Activated CD8-positive, alpha-beta T cell treated with anti-CD3 and anti-CD28 coated beads for 36 hours (primary cell): ENCODE measurements at regions not wholly inside any gene's neighbourhood (a gene's known extent, or its start where the extent isn't known, plus 50 kb on each side); places are given as distances from the start of the nearest gene placed in this dataset.

Experiments
- ATAC-seq: fragments of 200-7000 bp; cut with Tn5 transposase; one replicate; pipeline ENCODE4 v1.10.0; 2021; ENCODE audit warnings: mild to moderate bottlenecking, moderate library complexity
- CTCF ChIA-PET: fragments of 350-600 bp; sonication (Branson Sonifier 250); formaldehyde crosslinking; loops from one replicate; lab custom pipeline; 2021; ENCODE audit warnings: antibody characterized with exemption; lab: Charles Lee
- POLR2A ChIA-PET: fragments of 350-600 bp; sonication (Branson Sonifier 250); formaldehyde crosslinking; loops from one replicate; lab custom pipeline; 2021; ENCODE audit warnings: antibody characterized with exemption; lab: Charles Lee
- DNase-seq: peaks from one replicate; pipeline ENCODE4 v3.0.0-alpha.2; 2020
- H3K27ac Mint-ChIP-seq: one replicate; pipeline ENCODE4 v1.8.0; 2021; ENCODE audit warnings: mild to moderate bottlenecking, mixed read lengths
- H3K27me3 Mint-ChIP-seq: one replicate; pipeline ENCODE4 v1.8.0; 2021; ENCODE audit warnings: mixed read lengths
- H3K36me3 Mint-ChIP-seq: one replicate; pipeline ENCODE4 v1.8.0; 2021; ENCODE audit warnings: low read depth, mixed read lengths
- H3K4me1 Mint-ChIP-seq: one replicate; pipeline ENCODE4 v1.8.0; 2021; ENCODE audit warnings: low read depth, mixed read lengths
- H3K4me3 Mint-ChIP-seq: one replicate; pipeline ENCODE4 v1.8.0; 2021; ENCODE audit warnings: mild to moderate bottlenecking, moderate library complexity, mixed read lengths
- H3K9me3 Mint-ChIP-seq: one replicate; pipeline ENCODE4 v1.8.0; 2021; ENCODE audit warnings: mixed read lengths
- intact Hi-C: fragments of 100-400 bp; cut with micrococcal nuclease; formaldehyde crosslinking; loops from one replicate; pipeline ENCODE4 v1.10.0; 2022
- TF ChIP-seq, protein P1 (sequence below): fragments of 200-600 bp; IDR thresholded peaks from one replicate; pipeline ENCODE4 v1.8.0; 2022; ENCODE audit warnings: antibody characterized with exemption, mild to moderate bottlenecking

DNA sequence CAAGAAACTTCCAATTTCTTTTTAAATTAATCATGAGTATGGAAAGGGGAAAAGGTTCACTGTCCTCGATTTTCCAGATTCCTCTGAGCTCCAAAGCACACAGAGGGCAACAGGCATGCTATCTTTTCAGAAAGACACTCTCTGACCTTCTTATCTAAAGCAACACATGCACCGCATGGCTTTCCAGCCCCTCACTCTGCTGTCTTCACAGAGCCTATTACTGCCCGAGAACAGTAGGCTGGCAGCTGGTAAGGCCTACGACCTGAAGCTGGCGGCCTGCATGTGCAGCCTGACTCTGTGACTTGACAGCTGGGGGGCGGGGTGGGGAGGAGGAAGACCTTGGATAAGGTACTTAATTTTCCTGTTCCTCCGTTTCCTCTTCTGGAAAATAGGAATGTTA, 86.3 kb downstream of the ELOVL4 start:
- ATAC-seq (no peak), DNase-seq (no peak)
- ChIA-PET POLR2A (no interaction called here), CTCF (interaction anchor here (1.6 kb wide), 1 partner anchor 9 kb away, joined by 9 read pairs; no protein-coding TSS in a partner anchor)
- no peaks in the 10 kb centered on the region for H3K4me1 Mint-ChIP-seq
- TF ChIP-seq, protein P1, sequence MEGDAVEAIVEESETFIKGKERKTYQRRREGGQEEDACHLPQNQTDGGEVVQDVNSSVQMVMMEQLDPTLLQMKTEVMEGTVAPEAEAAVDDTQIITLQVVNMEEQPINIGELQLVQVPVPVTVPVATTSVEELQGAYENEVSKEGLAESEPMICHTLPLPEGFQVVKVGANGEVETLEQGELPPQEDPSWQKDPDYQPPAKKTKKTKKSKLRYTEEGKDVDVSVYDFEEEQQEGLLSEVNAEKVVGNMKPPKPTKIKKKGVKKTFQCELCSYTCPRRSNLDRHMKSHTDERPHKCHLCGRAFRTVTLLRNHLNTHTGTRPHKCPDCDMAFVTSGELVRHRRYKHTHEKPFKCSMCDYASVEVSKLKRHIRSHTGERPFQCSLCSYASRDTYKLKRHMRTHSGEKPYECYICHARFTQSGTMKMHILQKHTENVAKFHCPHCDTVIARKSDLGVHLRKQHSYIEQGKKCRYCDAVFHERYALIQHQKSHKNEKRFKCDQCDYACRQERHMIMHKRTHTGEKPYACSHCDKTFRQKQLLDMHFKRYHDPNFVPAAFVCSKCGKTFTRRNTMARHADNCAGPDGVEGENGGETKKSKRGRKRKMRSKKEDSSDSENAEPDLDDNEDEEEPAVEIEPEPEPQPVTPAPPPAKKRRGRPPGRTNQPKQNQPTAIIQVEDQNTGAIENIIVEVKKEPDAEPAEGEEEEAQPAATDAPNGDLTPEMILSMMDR = no peak
- H3K9me3 Mint-ChIP-seq = no peaks in the 10 kb centered on the region
- intact Hi-C loops = no loop called here
- H3K27ac Mint-ChIP-seq = no peak overlapping the region
- H3K36me3 Mint-ChIP-seq = no peaks in the 10 kb centered on the region
- no peaks in the 10 kb centered on the region for H3K27me3 Mint-ChIP-seq
- no peak overlapping the region for H3K4me3 Mint-ChIP-seq

DNA sequence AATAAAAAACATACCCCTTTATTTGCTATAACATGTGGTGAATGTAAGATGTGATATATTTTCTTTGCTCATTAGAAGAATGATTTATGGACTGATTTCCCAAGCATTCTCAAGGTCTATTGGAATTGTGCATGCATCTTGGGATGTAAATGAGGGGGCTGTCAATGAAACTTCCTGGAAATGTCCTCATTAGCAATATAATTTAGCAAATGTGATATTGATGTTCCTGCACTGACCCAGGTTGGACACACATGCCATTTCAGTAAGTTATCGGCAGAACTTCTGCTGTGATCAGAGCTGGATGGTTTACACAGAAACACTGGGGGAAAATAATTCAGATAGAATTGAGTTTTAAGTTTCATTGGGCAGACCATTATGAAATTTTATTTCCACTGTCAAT, 99.9 kb downstream of the ELOVL4 start:
- H3K4me3 Mint-ChIP-seq = no peak overlapping the region

DNA sequence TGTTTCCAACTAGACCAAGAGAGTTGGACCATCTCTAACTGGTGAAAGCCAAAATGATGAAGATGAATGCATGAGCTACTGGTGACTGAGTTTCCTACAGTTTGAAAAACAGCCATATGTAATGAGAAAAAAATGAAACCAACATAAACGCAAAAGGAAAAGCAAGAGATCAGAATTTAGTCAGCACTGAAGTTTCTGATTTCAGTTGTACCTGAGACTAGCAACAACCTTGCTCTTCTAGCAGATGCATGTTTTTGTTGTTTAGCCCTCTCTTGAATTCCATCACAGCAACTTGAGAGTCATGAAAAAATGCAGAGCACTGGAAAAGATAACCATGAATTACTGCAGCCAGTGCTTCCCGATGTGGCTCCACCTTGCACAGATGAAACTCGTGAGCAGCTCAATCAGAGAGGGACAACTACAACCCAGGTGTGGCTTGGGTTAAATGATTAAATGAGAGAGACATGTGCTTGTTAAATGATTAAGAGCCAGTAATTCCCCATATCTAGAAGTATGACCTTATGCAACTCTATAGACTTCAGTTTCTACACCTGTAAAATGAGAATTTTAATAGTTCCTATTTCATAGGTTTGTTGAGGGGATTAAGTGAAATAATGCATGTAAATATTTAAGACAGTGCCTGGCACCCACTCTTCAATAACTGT, 104.8 kb downstream of the ELOVL4 start:
- ChIA-PET CTCF (interaction anchor here (1.0 to 1.9 kb wide), 2 partner anchors 27 to 29 kb away, joined by 4 to 6 read pairs; no protein-coding TSS in a partner anchor), POLR2A (interaction anchor here (1.4 kb wide), 1 partner anchor 21 kb away, joined by 4 read pairs; no protein-coding TSS in a partner anchor)
- intact Hi-C loops = no loop called here
- DNase-seq (no peak), ATAC-seq (no peak)
- no peaks in the 10 kb centered on the region for H3K4me1 Mint-ChIP-seq
- TF ChIP-seq, protein P1 = no peak
- H3K4me3 Mint-ChIP-seq = no peak overlapping the region
- no peaks in the 10 kb centered on the region for H3K9me3 Mint-ChIP-seq
- no peak overlapping the region for H3K27ac Mint-ChIP-seq
- peaks cover 18% of the 10 kb centered on the region for H3K27me3 Mint-ChIP-seq
- no peaks in the 10 kb centered on the region for H3K36me3 Mint-ChIP-seq

More for the DNA sequence above, 99.9 kb downstream of the ELOVL4 start:
- ATAC-seq (no peak), DNase-seq (no peak)
- Mint-ChIP-seq H3K36me3 (no peaks in the 10 kb centered on the region), H3K4me1 (no peaks in the 10 kb centered on the region), H3K9me3 (peaks cover 1% of the 10 kb centered on the region), H3K27ac (no peak overlapping the region), H3K27me3 (peaks cover 18% of the 10 kb centered on the region)
- ChIA-PET CTCF (no interaction called here), POLR2A (no interaction called here)
- TF ChIP-seq, protein P1 = no peak
- intact Hi-C loops = no loop called here

DNA sequence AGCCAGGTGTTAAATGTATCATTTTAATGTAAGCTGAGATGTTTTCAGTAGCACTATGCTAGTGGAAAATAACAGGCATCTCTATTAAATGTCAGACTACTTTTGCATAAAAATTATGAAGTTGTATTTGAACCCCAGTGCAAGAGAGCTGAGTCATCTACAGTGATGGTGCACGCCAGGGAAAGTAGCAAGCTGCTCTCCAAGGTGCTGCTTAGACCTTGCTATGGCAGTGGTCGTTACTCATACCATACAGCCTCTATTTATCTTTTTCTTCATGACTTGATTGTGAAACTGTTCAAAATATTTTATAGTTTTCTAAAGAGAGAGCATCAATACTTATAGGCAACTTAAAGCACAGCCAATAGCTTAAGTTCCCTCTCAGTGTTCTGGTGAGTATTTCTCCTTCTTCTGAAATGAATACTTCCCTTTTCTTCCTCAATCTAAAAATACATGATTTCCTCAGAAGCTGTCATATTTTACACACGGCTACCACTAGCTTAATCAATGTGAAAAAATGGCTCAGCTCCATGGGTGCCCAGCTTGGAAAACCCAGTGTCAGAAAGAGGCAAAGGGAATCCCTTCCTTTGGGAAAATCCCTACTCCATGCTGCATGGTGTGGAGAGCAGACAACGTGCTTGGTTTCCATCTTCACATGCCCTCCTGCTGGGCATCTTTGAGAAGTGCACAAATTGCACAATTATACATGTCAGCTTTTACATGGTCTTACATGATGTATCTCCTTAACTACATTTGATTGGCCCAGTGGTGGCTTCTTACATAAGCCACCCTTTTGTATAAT, 105.6 kb downstream of the ELOVL4 start:
- CTCF ChIA-PET = interaction anchor here (1.0 to 1.9 kb wide), 4 partner anchors 28 to 97 kb away, joined by 3 to 6 read pairs (median 4); no protein-coding TSS in a partner anchor
- TF ChIP-seq, protein P1 = no peak
- Mint-ChIP-seq H3K4me3 (no peak overlapping the region), H3K27me3 (peaks cover 16% of the 10 kb centered on the region), H3K9me3 (no peaks in the 10 kb centered on the region), H3K4me1 (no peaks in the 10 kb centered on the region), H3K27ac (no peak overlapping the region), H3K36me3 (no peaks in the 10 kb centered on the region)
- intact Hi-C loops = no loop called here
- peak; percentile 17 for DNase-seq
- POLR2A ChIA-PET = interaction anchor here (1.4 kb wide), 1 partner anchor 22 kb away, joined by 4 read pairs; no protein-coding TSS in a partner anchor
- ATAC-seq = no peak
